Central memory CD8-positive, alpha-beta T cell (primary cell): ENCODE measurements at regions not wholly inside any gene's neighbourhood (a gene's known extent, or its start where the extent isn't known, plus 50 kb on each side); places are given as distances from the start of the nearest gene placed in this dataset.

Experiments
- ATAC-seq: fragments of 150-1000 bp; cut with Tn5 transposase; replicated peaks from 2 replicates; pipeline ENCODE4 v1.10.0; 2022; ENCODE audit warnings: mild to moderate bottlenecking, moderate FRiP score, moderate number of reproducible peaks; ENCODE audit not compliant: poor library complexity, severe bottlenecking; ENCODE audit errors: extremely low read depth
- DNase-seq, 2 donors: peaks; one replicate each; pipeline ENCODE4 v3.0.0; 2021; ENCODE audit warnings: low spot score in 2 of 2
- H3K27ac Mint-ChIP-seq: one replicate; pipeline ENCODE4 v1.8.0; 2022; ENCODE audit warnings: low read depth, mild to moderate bottlenecking, moderate library complexity, mixed read lengths
- H3K27me3 Mint-ChIP-seq: one replicate; pipeline ENCODE4 v1.8.0; 2022; ENCODE audit warnings: mixed read lengths
- H3K36me3 Mint-ChIP-seq: one replicate; pipeline ENCODE4 v1.8.0; 2022; ENCODE audit warnings: mild to moderate bottlenecking, moderate library complexity, mixed read lengths; ENCODE audit not compliant: insufficient read depth
- H3K4me1 Mint-ChIP-seq: one replicate; pipeline ENCODE4 v1.8.0; 2022; ENCODE audit warnings: mixed read lengths
- H3K4me3 Mint-ChIP-seq: one replicate; pipeline ENCODE4 v1.8.0; 2022; ENCODE audit warnings: mild to moderate bottlenecking, moderate library complexity, mixed read lengths
- H3K9me3 Mint-ChIP-seq: one replicate; pipeline ENCODE4 v1.8.0; 2022; ENCODE audit warnings: mixed read lengths

GRCh38 chr13:108031865-108032264 is 183.5 kb downstream of the LIG4 start:
- H3K36me3 Mint-ChIP-seq = no peaks in the 10 kb centered on the region
- no peak overlapping the region for H3K4me3 Mint-ChIP-seq
- no peaks in the 10 kb centered on the region for H3K27me3 Mint-ChIP-seq
- H3K9me3 Mint-ChIP-seq = peaks cover 22% of the 10 kb centered on the region
- H3K4me1 Mint-ChIP-seq = no peaks in the 10 kb centered on the region
- no peak for DNase-seq
- no peak overlapping the region for H3K27ac Mint-ChIP-seq
- ATAC-seq = no peak

GRCh38 chr13:108030769-108031168 is 184.6 kb downstream of the LIG4 start:
- Mint-ChIP-seq H3K4me1 (no peaks in the 10 kb centered on the region), H3K36me3 (no peaks in the 10 kb centered on the region), H3K9me3 (peaks cover 13% of the 10 kb centered on the region), H3K27ac (no peak overlapping the region), H3K4me3 (no peak overlapping the region), H3K27me3 (no peaks in the 10 kb centered on the region)
- no peak for DNase-seq
- ATAC-seq = no peak

GRCh38 chr13:108026680-108027410 is 188.5 kb downstream of the LIG4 start:
- no peaks in the 10 kb centered on the region for H3K36me3 Mint-ChIP-seq
- H3K4me1 Mint-ChIP-seq = no peaks in the 10 kb centered on the region
- H3K27ac Mint-ChIP-seq = no peak overlapping the region
- no peak for DNase-seq
- ATAC-seq = no peak
- H3K27me3 Mint-ChIP-seq = no peaks in the 10 kb centered on the region
- peaks cover 8% of the 10 kb centered on the region for H3K9me3 Mint-ChIP-seq
- no peak overlapping the region for H3K4me3 Mint-ChIP-seq

GRCh38 chr13:108020027-108020426 is 195.3 kb downstream of the LIG4 start:
- H3K4me3 Mint-ChIP-seq = no peak overlapping the region
- DNase-seq = no peak
- H3K4me1 Mint-ChIP-seq = no peaks in the 10 kb centered on the region
- H3K9me3 Mint-ChIP-seq = peaks cover 9% of the 10 kb centered on the region
- H3K36me3 Mint-ChIP-seq = no peaks in the 10 kb centered on the region
- H3K27ac Mint-ChIP-seq = no peak overlapping the region
- no peak for ATAC-seq
- no peaks in the 10 kb centered on the region for H3K27me3 Mint-ChIP-seq

GRCh38 chr13:108018371-108018870 is 196.9 kb downstream of the LIG4 start:
- H3K4me1 Mint-ChIP-seq = no peaks in the 10 kb centered on the region
- H3K4me3 Mint-ChIP-seq = no peak overlapping the region
- H3K27ac Mint-ChIP-seq = no peak overlapping the region
- H3K27me3 Mint-ChIP-seq = no peaks in the 10 kb centered on the region
- ATAC-seq (no peak), DNase-seq (no peak)
- H3K9me3 Mint-ChIP-seq = peaks cover 15% of the 10 kb centered on the region
- no peaks in the 10 kb centered on the region for H3K36me3 Mint-ChIP-seq

GRCh38 chr13:108006619-108007018 is 208.7 kb downstream of the LIG4 start:
- H3K27ac Mint-ChIP-seq = no peak overlapping the region

GRCh38 chr13:108005231-108005630 is 210.1 kb downstream of the LIG4 start:
- ATAC-seq = no peak
- H3K4me3 Mint-ChIP-seq = no peak overlapping the region
- no peaks in the 10 kb centered on the region for H3K27me3 Mint-ChIP-seq
- peaks cover 27% of the 10 kb centered on the region for H3K9me3 Mint-ChIP-seq
- DNase-seq = no peak
- no peaks in the 10 kb centered on the region for H3K36me3 Mint-ChIP-seq
- H3K4me1 Mint-ChIP-seq = no peaks in the 10 kb centered on the region
- H3K27ac Mint-ChIP-seq = no peak overlapping the region

More at GRCh38 chr13:108006619-108007018, 208.7 kb downstream of the LIG4 start:
- no peaks in the 10 kb centered on the region for H3K4me1 Mint-ChIP-seq
- no peak overlapping the region for H3K4me3 Mint-ChIP-seq
- DNase-seq (no peak), ATAC-seq (no peak)
- H3K36me3 Mint-ChIP-seq = no peaks in the 10 kb centered on the region
- peaks cover 27% of the 10 kb centered on the region for H3K9me3 Mint-ChIP-seq
- H3K27me3 Mint-ChIP-seq = no peaks in the 10 kb centered on the region

GRCh38 chr13:108003626-108004025 is 211.7 kb downstream of the LIG4 start:
- no peak overlapping the region for H3K4me3 Mint-ChIP-seq
- no peak for ATAC-seq
- no peaks in the 10 kb centered on the region for H3K36me3 Mint-ChIP-seq
- H3K27me3 Mint-ChIP-seq = no peaks in the 10 kb centered on the region
- DNase-seq = no peak
- H3K4me1 Mint-ChIP-seq = no peaks in the 10 kb centered on the region
- no peak overlapping the region for H3K27ac Mint-ChIP-seq
- H3K9me3 Mint-ChIP-seq = peaks cover 20% of the 10 kb centered on the region

- Mint-ChIP-seq H3K27me3 (no peaks in the 10 kb centered on the region), H3K4me1 (no peaks in the 10 kb centered on the region), H3K4me3 (no peak overlapping the region), H3K9me3 (peaks cover 29% of the 10 kb centered on the region), H3K27ac (no peak overlapping the region), H3K36me3 (no peaks in the 10 kb centered on the region)
- no peak for ATAC-seq
- DNase-seq = no peak
These were observed 214.3 kb downstream of the LIG4 start for GRCh38 chr13:108000998-108001397.

GRCh38 chr13:107999751-108000150 is 215.6 kb downstream of the LIG4 start:
- Mint-ChIP-seq H3K36me3 (no peaks in the 10 kb centered on the region), H3K27me3 (no peaks in the 10 kb centered on the region), H3K4me3 (no peak overlapping the region), H3K4me1 (no peaks in the 10 kb centered on the region), H3K27ac (no peak overlapping the region), H3K9me3 (peaks cover 29% of the 10 kb centered on the region)
- DNase-seq = no peak
- no peak for ATAC-seq

GRCh38 chr13:107994137-107994536 is 221.2 kb downstream of the LIG4 start:
- DNase-seq (no peak), ATAC-seq (no peak)
- Mint-ChIP-seq H3K36me3 (no peaks in the 10 kb centered on the region), H3K9me3 (peaks cover 16% of the 10 kb centered on the region), H3K4me1 (no peaks in the 10 kb centered on the region), H3K27ac (no peak overlapping the region), H3K4me3 (no peak overlapping the region), H3K27me3 (no peaks in the 10 kb centered on the region)

GRCh38 chr13:107993239-107993949 is 221.9 kb downstream of the LIG4 start:
- ATAC-seq = no peak
- DNase-seq = no peak
- Mint-ChIP-seq H3K9me3 (peaks cover 10% of the 10 kb centered on the region), H3K27me3 (no peaks in the 10 kb centered on the region), H3K4me1 (no peaks in the 10 kb centered on the region), H3K27ac (no peak overlapping the region), H3K36me3 (no peaks in the 10 kb centered on the region), H3K4me3 (no peak overlapping the region)

GRCh38 chr13:107992542-107992941 is 222.8 kb downstream of the LIG4 start:
- H3K4me3 Mint-ChIP-seq = no peak overlapping the region
- DNase-seq (no peak), ATAC-seq (no peak)
- H3K27me3 Mint-ChIP-seq = no peaks in the 10 kb centered on the region
- H3K36me3 Mint-ChIP-seq = no peaks in the 10 kb centered on the region
- H3K4me1 Mint-ChIP-seq = no peaks in the 10 kb centered on the region
- H3K27ac Mint-ChIP-seq = no peak overlapping the region
- peaks cover 8% of the 10 kb centered on the region for H3K9me3 Mint-ChIP-seq
